HuH-7.5 (cell line): ENCODE measurements at regions not wholly inside any gene's neighbourhood (a gene's known extent, or its start where the extent isn't known, plus 50 kb on each side); places are given as distances from the start of the nearest gene placed in this dataset.

ENCODE experiments used
- DNase-seq: peaks from one replicate; pipeline ENCODE4 v3.0.0; 2011; ENCODE audit warnings: low spot score

GRCh38 chrX:10818651-10819050 lies 198.3 kb upstream of the MID1 start:
- no peak for DNase-seq

- DNase-seq, result no peak
Measured at GRCh38 chrX:10819973-10820372, 199.6 kb upstream of the MID1 start.

GRCh38 chrX:10821293-10821692 lies 200.9 kb upstream of the MID1 start:
- DNase-seq, result no peak

- no peak for DNase-seq
Measured at GRCh38 chrX:10828036-10828435, 207.7 kb upstream of the MID1 start.

- DNase-seq, result no peak
Measured at GRCh38 chrX:10828640-10829039, 208.3 kb upstream of the MID1 start.

GRCh38 chrX:10831716-10832502 lies 211.5 kb upstream of the MID1 start:
- no peak for DNase-seq

GRCh38 chrX:10833299-10834169 lies 213.1 kb upstream of the MID1 start:
- peak; percentile 3 for DNase-seq

GRCh38 chrX:10841579-10841978 lies 221.2 kb upstream of the MID1 start:
- no peak for DNase-seq

GRCh38 chrX:10842646-10843045 lies 222.3 kb upstream of the MID1 start:
- no peak for DNase-seq

GRCh38 chrX:10847333-10847732 lies 226.9 kb upstream of the MID1 start:
- DNase-seq, result no peak

- DNase-seq, result no peak
Measured at GRCh38 chrX:10851809-10852208, 231.4 kb upstream of the MID1 start.

- DNase-seq, result no peak
Measured at GRCh38 chrX:10854594-10854993, 234.2 kb upstream of the MID1 start.

GRCh38 chrX:10855845-10856244 lies 235.5 kb upstream of the MID1 start:
- DNase-seq, result no peak

- no peak for DNase-seq
Measured at GRCh38 chrX:10856797-10857196, 236.4 kb upstream of the MID1 start.

GRCh38 chrX:10859353-10859752 lies 239.0 kb upstream of the MID1 start:
- DNase-seq, result no peak

- DNase-seq, result no peak
Measured at GRCh38 chrX:10875995-10876394, 235.1 kb upstream of the HCCS start.

GRCh38 chrX:10882484-10882883 lies 228.6 kb upstream of the HCCS start:
- DNase-seq, result no peak

GRCh38 chrX:10884246-10884645 lies 226.9 kb upstream of the HCCS start:
- DNase-seq, result no peak

- no peak for DNase-seq
Measured at GRCh38 chrX:10892621-10893225, 218.4 kb upstream of the HCCS start.

- DNase-seq, result no peak
Measured at GRCh38 chrX:10893366-10893765, 217.8 kb upstream of the HCCS start.

- no peak for DNase-seq
Measured at GRCh38 chrX:10893976-10894375, 217.2 kb upstream of the HCCS start.

GRCh38 chrX:10897768-10898167 lies 213.4 kb upstream of the HCCS start:
- DNase-seq, result no peak
